HFF-Myc (cell line): ENCODE measurements at regions not wholly inside any gene's neighbourhood (a gene's known extent, or its start where the extent isn't known, plus 50 kb on each side); places are given as distances from the start of the nearest gene placed in this dataset.

Experiments
- DNase-seq: peaks from one replicate; pipeline ENCODE4 v3.0.0-alpha.2; 2011; ENCODE audit warnings: low read depth; ENCODE audit errors: extremely low read depth
- H3K4me3 ChIP-seq: replicated peaks from 2 replicates; pipeline ENCODE4 v1.5.1; 2011; ENCODE audit warnings: low read depth, mild to moderate bottlenecking, control low read depth, low read length
- CTCF ChIP-seq: IDR thresholded peaks from 2 replicates; pipeline ENCODE4 v1.5.1; 2012; ENCODE audit warnings: mild to moderate bottlenecking, low read depth, low read length, control low read depth; ENCODE audit errors: missing control alignments

DNA sequence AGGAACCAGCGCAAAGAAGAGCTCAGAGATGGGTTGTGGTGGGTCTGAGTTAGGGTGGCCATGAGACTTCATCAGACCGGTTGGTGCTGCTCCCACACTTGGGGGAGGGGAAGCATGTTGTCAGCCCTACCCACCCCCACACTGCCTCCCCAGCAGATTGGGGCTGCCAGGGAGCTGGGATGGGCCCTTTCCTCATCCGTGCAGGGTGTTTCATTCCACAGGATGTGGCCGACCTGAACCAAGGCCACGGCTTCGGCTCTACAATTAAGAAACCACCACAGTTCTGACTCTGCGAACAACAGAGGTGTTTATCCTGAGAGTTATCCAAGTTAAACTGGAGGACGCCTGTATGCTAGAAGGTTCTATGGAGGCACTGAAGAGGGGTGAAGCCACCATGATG, 171.2 kb downstream of the ETS2 start:
- no peak for TF ChIP-seq CTCF
- no peak overlapping the region for H3K4me3 ChIP-seq
- DNase-seq, result no peak

- no peak overlapping the region for H3K4me3 ChIP-seq
- DNase-seq, result no peak
- no peak for TF ChIP-seq CTCF
These were observed 167.8 kb downstream of the ETS2 start for GRCh38 chr21:38973552-38973951.

GRCh38 chr21:38972078-38972477, 166.3 kb downstream of the ETS2 start:
- no peak for DNase-seq

GRCh38 chr21:38970765-38971164, 165.0 kb downstream of the ETS2 start:
- TF ChIP-seq CTCF, result no peak
- no peak overlapping the region for H3K4me3 ChIP-seq
- no peak for DNase-seq

More at GRCh38 chr21:38972078-38972477, 166.3 kb downstream of the ETS2 start:
- H3K4me3 ChIP-seq, result no peak overlapping the region
- no peak for TF ChIP-seq CTCF

DNA sequence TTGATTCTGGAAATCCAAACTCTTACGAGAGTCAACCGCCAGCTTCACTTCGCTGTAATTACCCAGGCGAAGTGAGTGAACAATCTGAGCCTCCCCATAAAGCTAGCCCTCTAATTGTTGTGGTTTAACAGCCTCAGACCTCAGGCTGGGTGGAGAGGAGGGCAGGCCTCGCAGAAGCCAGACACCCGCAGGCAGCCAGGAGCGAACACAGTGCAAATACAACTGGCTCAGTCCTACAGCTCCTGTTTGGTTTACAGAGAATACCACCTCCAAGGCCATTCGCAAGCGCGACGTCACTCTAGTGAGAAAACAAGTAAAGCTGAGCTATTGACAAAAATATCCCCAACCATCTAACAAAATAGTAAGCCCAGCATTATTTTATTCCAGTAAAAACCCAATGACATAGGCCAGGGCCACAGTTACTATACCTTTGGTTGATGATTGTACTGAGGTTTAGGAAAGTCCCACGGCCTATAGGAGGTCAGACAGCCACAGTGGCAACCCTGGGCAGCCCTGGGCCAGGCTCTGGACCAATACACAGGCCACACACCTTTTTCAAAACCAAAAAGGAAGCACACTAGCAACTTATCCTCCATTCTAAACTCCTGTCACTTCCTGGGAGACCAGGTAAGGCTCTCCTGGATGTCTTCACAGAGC, 163.3 kb downstream of the ETS2 start:
- no peak overlapping the region for H3K4me3 ChIP-seq
- DNase-seq, result no peak
- no peak for TF ChIP-seq CTCF

DNA sequence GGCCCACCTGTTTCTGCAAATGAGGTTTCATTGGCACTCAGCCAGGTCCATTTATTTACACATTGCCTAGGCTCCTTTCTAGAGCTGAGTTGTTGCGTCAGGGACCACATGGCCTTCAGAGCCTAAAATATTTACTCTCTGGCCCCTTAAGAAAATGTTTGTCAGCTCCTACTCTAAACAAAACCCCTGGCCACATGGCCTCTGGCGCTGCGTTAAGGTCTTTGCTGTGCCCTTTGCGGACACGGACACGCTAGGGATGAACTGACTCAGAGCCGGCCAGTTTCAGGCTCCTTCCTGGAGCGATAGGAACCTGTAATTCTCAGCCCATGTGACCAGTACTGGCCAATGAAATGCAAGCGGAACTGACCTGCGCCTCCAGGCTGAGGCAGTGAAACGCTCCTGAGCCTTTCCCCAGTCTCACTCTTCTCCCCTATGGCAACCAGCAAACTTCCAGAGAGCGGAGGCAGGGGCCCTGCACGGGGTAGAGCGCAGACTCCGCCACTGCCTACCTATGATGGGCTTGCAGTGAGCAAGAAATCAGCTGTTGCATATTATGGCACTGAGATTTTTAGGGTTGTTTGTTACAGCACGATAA, 160.3 kb downstream of the ETS2 start:
- no peak for DNase-seq
- no peak for TF ChIP-seq CTCF

More for the DNA sequence above, 160.3 kb downstream of the ETS2 start:
- H3K4me3 ChIP-seq, result no peak overlapping the region
